NCI-H1436 (cell line): ENCODE measurements at regions not wholly inside any gene's neighbourhood (a gene's known extent, or its start where the extent isn't known, plus 50 kb on each side); places are given as distances from the start of the nearest gene placed in this dataset.

Experiments
- DNase-seq: peaks from one replicate; lab custom pipeline; 2025; lab: John Stamatoyannopoulos, UW

DNA sequence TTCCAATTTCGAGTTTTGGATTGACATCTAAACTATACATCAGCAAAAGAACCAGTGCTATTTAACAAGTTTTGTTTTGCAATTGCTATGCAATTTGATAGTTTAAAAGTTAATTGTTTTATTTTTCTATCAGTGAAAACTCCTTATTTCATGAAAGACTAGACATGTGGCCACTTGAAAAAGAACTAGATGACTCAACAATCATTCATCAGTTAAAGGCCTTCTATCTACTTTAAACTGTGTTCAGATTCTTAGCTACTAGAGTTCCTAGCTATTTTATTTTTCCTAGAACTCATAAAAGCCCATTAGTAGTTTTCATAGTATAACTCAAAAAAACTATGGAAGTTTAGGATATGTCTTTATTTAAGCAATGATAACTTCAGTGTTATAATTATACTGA is 104.6 kb upstream of the LSM8 start:
- DNase-seq = no peak

DNA sequence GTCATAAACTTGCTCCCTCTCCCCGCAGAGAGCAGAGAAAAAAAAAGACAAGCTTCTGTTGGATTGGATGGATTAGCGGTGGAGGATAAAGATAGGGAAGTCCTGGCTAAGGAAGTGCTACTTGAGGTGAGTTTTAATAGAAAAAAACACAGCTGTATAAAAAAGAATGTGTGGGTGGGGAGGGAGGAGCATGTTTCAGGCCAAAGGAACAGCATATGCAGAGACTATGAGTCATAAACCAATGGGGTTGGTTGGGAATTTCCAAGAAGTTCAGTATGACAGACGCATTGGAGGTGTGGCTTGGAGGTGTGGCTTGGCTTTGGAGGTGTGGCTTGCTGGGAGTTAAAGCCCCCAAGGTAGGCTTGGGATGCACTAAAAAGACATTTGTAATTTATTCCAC is 103.0 kb upstream of the LSM8 start:
- DNase-seq = no peak

DNA sequence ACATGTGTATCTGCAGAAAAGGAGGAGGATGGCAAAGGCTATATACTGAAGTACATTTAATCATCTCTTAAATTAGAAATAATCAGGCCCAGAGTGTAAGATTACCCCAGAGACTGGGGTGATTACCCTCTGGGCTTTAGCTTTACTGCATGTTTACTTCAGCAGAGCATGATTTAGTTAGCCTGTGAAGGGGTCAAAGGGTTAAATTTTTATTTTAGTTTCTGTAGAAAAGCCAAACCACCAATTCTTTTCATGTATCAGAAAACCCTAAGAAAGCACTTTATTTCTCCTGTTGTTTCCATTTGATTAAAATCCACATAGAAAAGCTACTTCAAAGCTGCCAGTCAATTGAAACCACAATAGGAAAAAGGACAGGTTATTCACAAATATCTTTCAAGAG is 101.5 kb upstream of the LSM8 start:
- DNase-seq = no peak

DNA sequence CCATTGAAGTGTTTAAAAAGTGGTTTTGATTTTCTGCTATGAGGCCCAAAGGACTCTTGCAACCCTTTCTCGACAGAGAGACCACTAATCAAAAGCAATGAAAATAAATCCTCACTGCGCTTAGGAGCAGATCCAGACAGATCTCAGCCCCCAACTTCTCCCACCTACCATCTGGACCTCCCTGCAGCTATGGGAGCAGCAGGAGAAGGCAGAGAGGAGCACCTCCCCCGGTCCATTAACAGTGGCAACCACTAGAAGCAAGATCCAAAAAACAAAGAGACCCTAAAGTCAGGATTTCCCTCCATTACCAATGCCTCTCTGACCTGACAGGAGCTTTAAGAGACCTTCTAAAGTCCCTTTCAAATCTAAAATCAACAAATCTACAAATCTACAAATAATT is 99.0 kb upstream of the LSM8 start:
- DNase-seq = no peak

DNA sequence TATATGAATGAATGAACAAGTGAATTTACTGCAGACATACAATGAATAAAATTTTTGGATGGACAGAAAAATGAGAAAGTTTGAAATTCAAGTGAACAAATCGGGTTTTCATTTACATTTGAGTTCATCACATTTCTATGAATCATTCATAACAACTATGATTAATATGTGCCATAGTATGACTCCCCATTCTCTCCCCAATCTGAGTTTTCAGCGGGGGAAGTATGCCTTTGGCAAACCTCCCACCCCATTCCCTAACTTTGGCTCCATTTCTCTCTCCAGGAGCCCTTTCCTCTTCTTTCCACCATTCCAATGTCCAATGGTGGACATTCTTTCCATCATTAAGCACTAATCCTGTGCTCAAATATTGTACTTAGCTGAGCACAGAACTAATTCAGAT is 96.8 kb upstream of the LSM8 start:
- DNase-seq = no peak

DNA sequence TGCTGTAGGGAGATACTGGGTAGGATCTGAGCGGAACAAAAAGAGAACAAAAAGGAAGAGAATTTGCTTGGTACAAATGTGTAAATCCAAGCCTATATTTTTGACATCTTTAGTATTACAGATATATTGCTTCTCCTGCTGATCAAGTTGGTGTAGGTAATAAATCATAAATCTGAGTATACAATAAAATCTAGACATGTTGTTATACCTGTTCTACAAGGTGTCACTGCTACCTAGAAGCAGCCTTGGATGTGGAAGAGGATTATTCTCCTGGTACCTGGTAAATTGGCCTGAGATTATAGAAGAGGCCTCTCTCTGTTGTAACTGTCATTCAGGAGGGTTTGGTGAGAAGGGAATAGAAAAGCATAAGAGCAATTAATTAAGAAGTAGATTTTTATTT is 89.9 kb upstream of the LSM8 start:
- DNase-seq = no peak

DNA sequence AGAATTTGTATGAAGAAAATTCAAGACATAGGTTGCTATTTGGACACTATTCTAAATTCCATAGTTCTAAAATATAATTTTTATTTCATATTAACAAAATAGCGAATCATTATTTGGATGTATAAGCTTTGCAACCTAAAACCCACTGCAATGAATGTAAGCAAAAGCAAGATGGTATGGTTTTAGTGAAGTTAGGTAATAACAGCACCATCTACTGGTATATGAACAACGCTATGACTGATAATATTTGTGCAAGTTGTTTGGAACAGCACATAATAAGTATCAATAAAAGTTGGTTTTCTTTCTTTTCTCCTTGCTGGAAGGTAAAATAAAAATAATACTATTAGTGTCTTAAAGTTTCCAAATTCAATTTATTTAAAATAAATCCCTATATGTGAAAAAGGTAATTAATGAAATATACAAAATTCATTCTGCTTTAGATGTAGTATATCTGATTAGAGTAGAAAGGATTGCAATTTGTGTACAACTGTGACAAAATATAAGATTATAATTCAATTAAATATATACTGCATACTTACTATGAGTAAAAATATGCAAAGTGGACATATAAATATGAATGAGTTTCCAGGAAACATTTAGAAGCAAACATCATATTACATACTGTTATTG is 79.0 kb upstream of the LSM8 start:
- no peak for DNase-seq

DNA sequence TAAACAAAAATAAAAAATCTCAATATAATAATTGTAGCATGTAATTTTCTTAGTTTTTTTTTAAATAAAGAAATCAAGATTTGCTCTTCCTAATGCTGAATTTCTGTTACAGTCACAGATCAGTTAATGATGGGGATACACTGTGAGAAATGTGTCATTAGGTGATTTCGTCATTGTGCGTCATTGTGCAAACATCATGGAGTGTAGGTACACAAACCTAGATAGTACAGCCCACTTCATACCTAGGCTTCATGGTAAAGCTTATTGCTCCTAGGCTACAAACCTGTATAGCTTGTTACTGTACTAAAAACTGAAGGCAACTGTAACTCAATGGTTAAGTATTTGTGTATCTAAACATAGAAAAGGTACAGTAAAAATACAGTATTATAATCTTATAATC is 74.4 kb upstream of the LSM8 start:
- DNase-seq = no peak

DNA sequence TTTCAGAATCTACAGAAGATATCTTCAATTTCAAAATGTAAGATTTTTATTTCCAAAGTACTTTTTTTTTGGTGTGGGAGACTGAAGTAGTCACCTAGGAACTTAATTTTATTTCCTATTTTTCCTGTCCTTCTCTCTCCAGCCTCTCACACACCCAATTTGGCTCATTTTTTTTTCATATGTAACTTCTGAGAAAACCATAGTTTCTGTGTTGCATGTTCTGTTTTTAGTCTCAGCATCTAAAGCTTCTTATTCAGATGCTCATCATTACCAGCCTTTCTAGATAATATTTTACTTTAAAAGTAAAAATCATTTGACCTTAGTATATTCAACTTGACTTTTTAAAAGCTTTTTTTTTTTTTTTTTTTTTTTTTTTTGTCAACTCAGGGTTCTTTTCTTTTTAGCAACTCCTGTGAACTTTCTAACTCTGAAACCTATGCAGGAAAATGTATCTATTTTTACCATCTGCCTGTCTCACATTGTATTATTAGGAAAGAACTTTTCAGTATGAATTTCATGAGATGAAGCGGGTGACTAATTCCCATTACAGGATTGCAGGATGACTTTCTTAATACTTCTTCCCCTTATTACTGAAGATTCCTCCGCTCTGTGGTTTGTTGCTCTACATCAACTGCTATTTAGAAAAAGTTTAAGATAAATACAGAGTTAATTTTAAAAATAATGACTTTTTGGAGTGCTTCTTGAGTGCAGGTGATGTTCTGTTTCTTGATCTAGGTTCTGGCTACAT is 73.6 kb upstream of the LSM8 start:
- DNase-seq = no peak

DNA sequence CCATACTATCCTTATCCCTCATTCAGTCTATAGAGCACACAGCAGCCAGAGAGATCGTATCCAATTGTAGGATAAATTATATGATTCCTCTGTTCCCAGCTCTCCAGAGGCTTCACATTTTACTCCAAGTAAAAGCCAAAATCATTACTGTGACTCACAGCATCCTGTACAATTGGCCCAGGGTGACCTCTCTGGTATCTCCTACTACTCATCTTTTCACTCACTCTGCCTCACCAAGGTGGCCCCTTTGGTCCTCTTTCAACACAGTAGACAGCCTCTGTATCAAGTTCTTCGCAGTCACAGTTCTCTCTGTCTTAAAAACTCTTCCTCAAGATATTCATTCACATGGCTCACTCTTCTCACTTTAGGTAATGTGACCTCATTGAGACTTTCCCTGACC is 72.6 kb upstream of the LSM8 start:
- no peak for DNase-seq

DNA sequence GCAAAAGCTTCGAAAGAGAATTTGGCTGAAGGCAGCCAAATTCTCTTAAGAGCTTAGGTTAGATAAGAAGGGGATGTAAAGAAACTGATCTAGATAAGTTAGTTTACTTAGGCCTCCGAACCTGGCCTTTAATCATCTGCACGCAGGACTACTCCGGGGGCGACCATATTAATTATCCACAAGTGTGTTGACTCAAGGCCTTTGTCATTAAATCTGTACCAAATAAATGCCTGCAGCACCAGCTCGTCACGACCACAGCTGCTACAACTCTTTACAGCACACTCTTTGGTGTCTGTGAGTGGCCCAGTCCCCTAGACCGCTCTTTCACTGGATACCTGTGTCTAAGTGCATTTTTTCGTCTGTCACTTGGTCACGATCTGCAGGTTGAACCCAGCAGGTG is 69.8 kb upstream of the LSM8 start:
- DNase-seq = no peak

DNA sequence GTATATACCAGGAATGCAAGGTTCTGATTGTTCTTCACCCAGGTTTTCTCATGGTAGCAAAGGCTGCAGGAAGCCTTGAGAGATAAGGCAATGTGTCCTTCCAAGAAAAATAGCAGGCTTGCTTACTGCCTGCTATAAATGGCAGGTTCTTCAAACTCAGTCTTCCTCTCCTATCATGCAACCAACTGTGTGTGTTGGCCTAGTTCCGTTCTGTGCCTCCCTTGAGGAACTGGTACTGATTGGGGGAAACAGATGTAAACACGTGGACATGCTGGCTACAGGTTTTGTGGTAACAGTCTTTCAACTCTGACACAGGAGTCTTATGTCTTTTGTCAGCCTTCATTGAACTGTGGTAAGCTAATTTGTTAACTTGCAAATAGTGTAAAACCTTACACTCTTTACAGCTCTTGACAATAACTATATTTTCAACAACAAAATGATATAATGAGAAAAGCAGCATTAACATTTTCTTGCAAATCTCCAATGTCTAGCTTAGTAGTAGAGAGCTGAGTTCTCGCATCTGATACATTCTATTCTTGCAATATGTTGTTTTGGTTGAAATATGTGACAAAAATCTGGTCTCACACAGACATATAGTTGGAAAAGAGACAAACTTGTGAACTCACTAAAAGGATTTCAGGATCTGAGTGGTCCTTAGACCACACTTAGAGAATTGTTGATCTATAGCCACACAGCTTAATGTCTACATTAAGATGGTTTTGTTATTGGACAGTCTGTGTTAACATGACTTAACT is 54.7 kb upstream of the LSM8 start:
- DNase-seq = no peak

DNA sequence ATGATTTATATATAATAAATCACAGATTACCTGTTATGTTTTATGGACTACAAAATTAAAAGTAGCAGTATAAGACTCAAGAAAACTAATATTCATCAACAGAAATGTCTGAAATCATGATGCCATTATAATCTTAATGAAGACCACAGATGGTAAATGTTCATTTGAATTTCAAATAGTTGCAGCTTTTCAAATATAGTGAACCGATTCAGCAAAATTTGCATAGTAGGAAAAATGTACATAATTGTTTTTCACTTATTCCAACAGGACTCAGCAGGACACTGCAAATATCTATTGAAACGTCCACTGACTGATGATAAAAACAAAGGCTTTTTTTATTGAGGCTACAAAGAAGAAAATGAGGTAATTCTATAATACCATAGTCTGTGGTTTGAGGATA is 51.2 kb upstream of the LSM8 start:
- no peak for DNase-seq
